Neural crest cell (in vitro differentiated cells): ENCODE measurements at regions not wholly inside any gene's neighbourhood (a gene's known extent, or its start where the extent isn't known, plus 50 kb on each side); places are given as distances from the start of the nearest gene placed in this dataset.

Source experiments
- DNase-seq: peaks from one replicate; pipeline ENCODE4 v3.0.0; 2021; ENCODE audit warnings: low read depth, mixed read lengths, low spot score
- H3K27ac Mint-ChIP-seq: one replicate; pipeline ENCODE4 v1.8.0; 2021; ENCODE audit warnings: mild to moderate bottlenecking, mixed read lengths; ENCODE audit not compliant: unreplicated experiment
- H3K27me3 Mint-ChIP-seq: 2 replicates; pipeline ENCODE4 v1.8.0; 2021; ENCODE audit warnings: low read depth, mild to moderate bottlenecking, mixed read lengths
- H3K36me3 Mint-ChIP-seq: 2 replicates; pipeline ENCODE4 v1.8.0; 2021; ENCODE audit warnings: low read depth, mild to moderate bottlenecking, mixed read lengths
- H3K4me1 Mint-ChIP-seq: 2 replicates; pipeline ENCODE4 v1.8.0; 2021; ENCODE audit warnings: mixed read lengths
- H3K4me3 Mint-ChIP-seq: one replicate; pipeline ENCODE4 v1.8.0; 2021; ENCODE audit warnings: mild to moderate bottlenecking, mixed read lengths
- H3K9me3 Mint-ChIP-seq: 2 replicates; pipeline ENCODE4 v1.8.0; 2021; ENCODE audit warnings: mixed read lengths
- CTCF ChIP-seq: fragments of 200-600 bp; sonication (generic); conservative IDR thresholded peaks from 2 replicates; pipeline ENCODE4 v1.5.0; 2021; ENCODE audit warnings: antibody characterized with exemption, mild to moderate bottlenecking

- Mint-ChIP-seq H3K36me3 (no peaks in the 10 kb centered on the region), H3K4me1 (no peaks in the 10 kb centered on the region), H3K27ac (no peak overlapping the region), H3K9me3 (no peaks in the 10 kb centered on the region), H3K27me3 (no peaks in the 10 kb centered on the region), H3K4me3 (no peak overlapping the region)
- TF ChIP-seq CTCF, result no peak
- no peak for DNase-seq
Observed at GRCh38 chr5:180437336-180437735, 56.8 kb upstream of the CNOT6 start.

GRCh38 chr5:180438785-180439780 lies 55.1 kb upstream of the CNOT6 start:
- no peaks in the 10 kb centered on the region for H3K27me3 Mint-ChIP-seq
- TF ChIP-seq CTCF, result no peak
- H3K36me3 Mint-ChIP-seq, result no peaks in the 10 kb centered on the region
- no peak for DNase-seq
- H3K4me3 Mint-ChIP-seq, result no peak overlapping the region
- H3K4me1 Mint-ChIP-seq, result no peaks in the 10 kb centered on the region
- H3K9me3 Mint-ChIP-seq, result no peaks in the 10 kb centered on the region
- H3K27ac Mint-ChIP-seq, result no peak overlapping the region

- no peak for TF ChIP-seq CTCF
- peaks cover 5% of the 10 kb centered on the region for H3K9me3 Mint-ChIP-seq
- H3K36me3 Mint-ChIP-seq, result no peaks in the 10 kb centered on the region
- no peaks in the 10 kb centered on the region for H3K4me1 Mint-ChIP-seq
- H3K27me3 Mint-ChIP-seq, result peaks cover 3% of the 10 kb centered on the region
- no peak for DNase-seq
- no peak overlapping the region for H3K27ac Mint-ChIP-seq
- H3K4me3 Mint-ChIP-seq, result no peak overlapping the region
Observed at GRCh38 chr5:180439911-180440769, 54.0 kb upstream of the CNOT6 start.

GRCh38 chr5:180441564-180442051 lies 52.6 kb upstream of the CNOT6 start:
- Mint-ChIP-seq H3K27me3 (peaks cover 3% of the 10 kb centered on the region), H3K36me3 (no peaks in the 10 kb centered on the region), H3K4me1 (no peaks in the 10 kb centered on the region), H3K4me3 (no peak overlapping the region), H3K27ac (no peak overlapping the region), H3K9me3 (peaks cover 5% of the 10 kb centered on the region)
- DNase-seq, result no peak
- TF ChIP-seq CTCF, result no peak
